AG10803 (cell line): ENCODE measurements at regions not wholly inside any gene's neighbourhood (a gene's known extent, or its start where the extent isn't known, plus 50 kb on each side); places are given as distances from the start of the nearest gene placed in this dataset.

Source experiments
- DNase-seq: peaks from one replicate; pipeline ENCODE4 v3.0.0; 2010; ENCODE audit warnings: low read depth
- H3K4me3 ChIP-seq: 2 replicates; pipeline ENCODE4 v1.5.1; 2011; ENCODE audit warnings: mild to moderate bottlenecking, low read length, control low read depth
- TF ChIP-seq, protein P1 (sequence below): conservative IDR thresholded peaks from 2 replicates; pipeline ENCODE4 v1.5.1; 2011; ENCODE audit warnings: mild to moderate bottlenecking, low read length, control low read depth, inconsistent platforms

DNA sequence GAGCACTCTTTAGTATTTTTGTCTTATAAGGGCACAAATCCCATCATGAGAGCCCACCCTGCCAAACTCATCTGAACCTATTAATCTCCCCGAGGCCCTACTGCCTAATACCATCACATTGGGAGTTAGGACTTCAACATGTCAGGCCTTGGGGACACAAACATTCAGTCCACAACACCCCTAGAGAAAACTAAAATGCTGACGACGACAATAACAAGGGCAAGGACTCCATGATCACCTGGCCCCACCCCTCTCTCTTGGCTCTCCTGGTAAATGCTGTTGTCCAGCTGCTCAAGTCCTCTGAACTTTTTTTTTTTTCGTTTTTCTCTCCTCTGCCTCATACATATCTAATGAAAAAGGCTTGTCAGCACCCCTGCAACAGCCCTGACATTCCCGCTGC is 118.8 kb upstream of the MKI67 start:
- no peak overlapping the region for H3K4me3 ChIP-seq
- DNase-seq, result no peak
- TF ChIP-seq, protein P1, sequence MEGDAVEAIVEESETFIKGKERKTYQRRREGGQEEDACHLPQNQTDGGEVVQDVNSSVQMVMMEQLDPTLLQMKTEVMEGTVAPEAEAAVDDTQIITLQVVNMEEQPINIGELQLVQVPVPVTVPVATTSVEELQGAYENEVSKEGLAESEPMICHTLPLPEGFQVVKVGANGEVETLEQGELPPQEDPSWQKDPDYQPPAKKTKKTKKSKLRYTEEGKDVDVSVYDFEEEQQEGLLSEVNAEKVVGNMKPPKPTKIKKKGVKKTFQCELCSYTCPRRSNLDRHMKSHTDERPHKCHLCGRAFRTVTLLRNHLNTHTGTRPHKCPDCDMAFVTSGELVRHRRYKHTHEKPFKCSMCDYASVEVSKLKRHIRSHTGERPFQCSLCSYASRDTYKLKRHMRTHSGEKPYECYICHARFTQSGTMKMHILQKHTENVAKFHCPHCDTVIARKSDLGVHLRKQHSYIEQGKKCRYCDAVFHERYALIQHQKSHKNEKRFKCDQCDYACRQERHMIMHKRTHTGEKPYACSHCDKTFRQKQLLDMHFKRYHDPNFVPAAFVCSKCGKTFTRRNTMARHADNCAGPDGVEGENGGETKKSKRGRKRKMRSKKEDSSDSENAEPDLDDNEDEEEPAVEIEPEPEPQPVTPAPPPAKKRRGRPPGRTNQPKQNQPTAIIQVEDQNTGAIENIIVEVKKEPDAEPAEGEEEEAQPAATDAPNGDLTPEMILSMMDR, result no peak

GRCh38 chr10:128247576-128247975 is 121.4 kb upstream of the MKI67 start:
- TF ChIP-seq, protein P1, result no peak
- no peak for DNase-seq
- H3K4me3 ChIP-seq, result no peak overlapping the region

DNA sequence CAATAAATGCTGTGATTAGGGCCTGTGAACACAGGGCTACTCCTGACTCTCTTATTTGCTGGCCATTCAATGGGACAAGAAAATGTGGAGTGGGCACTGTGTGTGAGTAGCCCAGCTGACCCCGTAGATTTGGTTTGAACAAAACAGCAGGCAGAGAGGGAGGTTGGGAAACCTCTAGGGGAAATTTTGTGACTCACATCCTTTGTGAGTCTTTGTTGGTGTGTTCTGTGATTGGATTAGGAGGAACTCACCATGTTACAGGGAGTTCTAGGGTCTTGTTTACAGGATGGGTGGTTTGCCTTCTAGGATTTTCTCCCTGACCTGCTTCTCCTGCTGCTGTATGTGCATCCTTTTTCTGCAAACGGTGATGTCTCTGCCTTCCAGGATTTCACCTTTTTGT is 128.3 kb upstream of the MKI67 start:
- no peak for DNase-seq
- no peak overlapping the region for H3K4me3 ChIP-seq
- TF ChIP-seq, protein P1, result no peak

GRCh38 chr10:128257428-128257827 is 131.2 kb upstream of the MKI67 start:
- no peak overlapping the region for H3K4me3 ChIP-seq
- TF ChIP-seq, protein P1, result no peak

DNA sequence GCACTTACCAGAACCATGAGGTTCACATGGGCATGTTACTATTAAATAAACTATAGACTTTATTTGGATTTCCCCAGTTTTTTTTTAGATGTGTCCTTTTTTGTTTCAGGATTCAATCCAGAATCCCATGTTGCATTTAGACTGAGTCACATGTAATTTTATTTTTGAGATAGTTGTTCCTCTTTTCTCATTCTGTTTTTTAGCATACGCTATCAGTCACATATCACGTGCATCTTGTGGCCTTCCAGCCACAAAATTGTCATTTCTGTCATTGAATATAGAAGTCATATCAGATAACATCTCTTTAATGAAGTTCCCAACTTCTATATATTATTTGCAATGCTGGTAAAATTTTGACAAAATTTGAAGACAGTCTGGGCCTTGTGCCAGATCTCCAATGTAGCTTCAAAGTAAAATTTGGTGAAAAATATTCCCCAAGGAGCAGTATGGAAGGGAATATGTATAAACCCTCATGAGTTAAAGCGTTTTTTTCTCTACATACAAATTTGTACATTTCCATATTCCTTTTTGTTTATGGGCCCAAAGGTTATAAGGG is 132.3 kb upstream of the MKI67 start:
- TF ChIP-seq, protein P1, result no peak
- H3K4me3 ChIP-seq, result no peak overlapping the region
- no peak for DNase-seq

More at GRCh38 chr10:128257428-128257827, 131.2 kb upstream of the MKI67 start:
- no peak for DNase-seq

DNA sequence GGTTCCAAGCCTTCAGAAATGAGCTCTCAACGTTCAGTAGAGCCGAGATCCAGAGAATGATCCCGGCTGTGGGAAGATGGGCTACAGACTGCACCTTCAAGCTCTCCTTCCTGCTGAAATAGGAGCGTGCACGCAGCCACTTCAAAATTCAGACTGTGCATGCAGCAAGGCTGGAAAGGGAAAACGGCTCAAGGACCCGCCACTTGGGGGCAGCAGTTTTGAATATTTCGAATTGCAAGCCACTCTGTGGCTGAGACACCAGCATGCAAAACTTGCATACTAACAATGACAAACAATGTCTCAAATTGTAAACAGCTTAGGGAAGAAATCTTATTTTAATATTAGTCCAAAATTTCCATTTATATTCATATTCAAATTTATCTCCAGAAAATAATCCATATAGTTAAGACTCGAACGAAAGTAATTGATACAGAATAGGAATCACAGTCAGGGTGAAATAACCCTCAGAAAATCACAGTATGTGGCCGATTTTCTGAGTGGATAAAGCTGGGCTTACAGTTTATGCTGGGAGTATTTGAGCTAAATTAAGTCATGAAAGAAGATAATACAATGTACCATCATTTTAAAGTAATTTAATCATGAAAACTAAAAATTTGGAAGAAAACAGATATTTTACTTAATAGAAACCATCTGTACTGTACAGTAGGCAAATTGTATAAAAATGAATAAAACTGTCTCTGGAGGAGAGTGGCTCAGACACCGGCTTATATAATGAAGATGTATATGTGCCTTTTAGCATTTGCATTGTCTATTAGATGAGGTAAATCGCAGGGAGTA is 137.9 kb upstream of the MKI67 start:
- H3K4me3 ChIP-seq, result no peak overlapping the region
- peak; percentile 48 for DNase-seq
- TF ChIP-seq, protein P1, result peak; percentile 70

GRCh38 chr10:128265596-128265995 is 139.4 kb upstream of the MKI67 start:
- TF ChIP-seq, protein P1, result no peak
- DNase-seq, result no peak
- no peak overlapping the region for H3K4me3 ChIP-seq
